Testis (tissue), 2 donors: ENCODE measurements at regions not wholly inside any gene's neighbourhood (a gene's known extent, or its start where the extent isn't known, plus 50 kb on each side); places are given as distances from the start of the nearest gene placed in this dataset.

ENCODE experiments used
- DNase-seq: peaks from one replicate; pipeline ENCODE4 v3.0.0-alpha.2; 2019
- H3K27ac ChIP-seq, 2 donors: fragments of 200-600 bp; sonication (generic); one replicate each; pipeline ENCODE4 v1.5.1; 2019
- H3K27me3 ChIP-seq: fragments of 200-600 bp; sonication (generic); one replicate; pipeline ENCODE4 v1.5.1; 2019
- H3K36me3 ChIP-seq: fragments of 200-600 bp; sonication (generic); one replicate; pipeline ENCODE4 v1.5.1; 2017; ENCODE audit warnings: low read depth; ENCODE audit errors: missing control alignments
- H3K4me1 ChIP-seq: fragments of 200-600 bp; sonication (generic); one replicate; pipeline ENCODE4 v1.5.1; 2019
- H3K4me3 ChIP-seq, 2 donors: fragments of 200-600 bp; sonication (generic); one replicate each; pipeline ENCODE4 v1.5.1; 2017 to 2019
- H3K9me3 ChIP-seq: fragments of 200-600 bp; sonication (generic); one replicate; pipeline ENCODE4 v1.5.1; 2017
- POLR2A ChIP-seq: fragments of 450-650 bp; IDR thresholded peaks from one replicate; pipeline ENCODE4 v1.6.1; 2017; ENCODE audit warnings: antibody characterized with exemption, mild to moderate bottlenecking, moderate library complexity
- WGBS, 2 donors: methylation state at CpG; one replicate each; pipeline ENCODE4 v1.1.5; 2018; 5-methylcytosine and 5-hydroxymethylcytosine counted together
- intact Hi-C: fragments of 100-400 bp; cut with DNase I; formaldehyde crosslinking; loops from one replicate; pipeline ENCODE4 v1.15.1; 2023; ENCODE audit warnings: low total_unique reads
- TF ChIP-seq, protein P1 (sequence below), 3 experiments: fragments of 450-650 bp in 2 of 3; fragments of 200-600 bp in 1 of 3; sonication (generic) in 1 of 3; IDR thresholded peaks; one replicate each; pipeline ENCODE4 v1.5.1; 2016 to 2019; ENCODE audit warnings: antibody characterized with exemption in 3 of 3, mild to moderate bottlenecking in 2 of 3, moderate library complexity in 1 of 3

DNA sequence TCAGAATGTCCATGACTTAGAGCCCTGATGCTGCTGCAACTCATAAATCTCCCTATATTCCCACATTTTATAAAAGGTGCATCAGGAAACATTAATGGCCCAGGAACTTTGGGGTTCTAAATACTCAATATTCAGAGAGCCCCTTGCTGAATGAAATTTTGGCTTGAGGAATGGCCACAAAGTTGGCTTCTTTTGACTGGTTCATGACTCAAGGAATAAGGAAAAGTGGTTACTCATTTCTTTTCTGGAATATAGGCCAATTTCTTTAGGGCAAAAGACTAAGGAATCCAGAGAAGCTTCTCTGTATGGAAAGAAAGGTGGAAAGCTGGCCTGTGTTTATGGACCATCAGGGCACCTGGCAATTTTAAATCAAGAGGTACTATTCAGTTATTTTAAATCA, 308.9 kb upstream of the NT5C1B start:
- Histone ChIP-seq H3K36me3 (no peaks in the 10 kb centered on the region), H3K27ac (no peak overlapping the region), H3K4me1 (peaks cover 13% of the 10 kb centered on the region), H3K4me3 (no peak overlapping the region), H3K27me3 (no peaks in the 10 kb centered on the region), H3K9me3 (no peaks in the 10 kb centered on the region)
- intact Hi-C loops = no loop called here
- no peak for DNase-seq
- TF ChIP-seq, protein P1, sequence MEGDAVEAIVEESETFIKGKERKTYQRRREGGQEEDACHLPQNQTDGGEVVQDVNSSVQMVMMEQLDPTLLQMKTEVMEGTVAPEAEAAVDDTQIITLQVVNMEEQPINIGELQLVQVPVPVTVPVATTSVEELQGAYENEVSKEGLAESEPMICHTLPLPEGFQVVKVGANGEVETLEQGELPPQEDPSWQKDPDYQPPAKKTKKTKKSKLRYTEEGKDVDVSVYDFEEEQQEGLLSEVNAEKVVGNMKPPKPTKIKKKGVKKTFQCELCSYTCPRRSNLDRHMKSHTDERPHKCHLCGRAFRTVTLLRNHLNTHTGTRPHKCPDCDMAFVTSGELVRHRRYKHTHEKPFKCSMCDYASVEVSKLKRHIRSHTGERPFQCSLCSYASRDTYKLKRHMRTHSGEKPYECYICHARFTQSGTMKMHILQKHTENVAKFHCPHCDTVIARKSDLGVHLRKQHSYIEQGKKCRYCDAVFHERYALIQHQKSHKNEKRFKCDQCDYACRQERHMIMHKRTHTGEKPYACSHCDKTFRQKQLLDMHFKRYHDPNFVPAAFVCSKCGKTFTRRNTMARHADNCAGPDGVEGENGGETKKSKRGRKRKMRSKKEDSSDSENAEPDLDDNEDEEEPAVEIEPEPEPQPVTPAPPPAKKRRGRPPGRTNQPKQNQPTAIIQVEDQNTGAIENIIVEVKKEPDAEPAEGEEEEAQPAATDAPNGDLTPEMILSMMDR (IDR thresholded peaks at IDR 0.05) = no peak
- TF ChIP-seq POLR2A = no peak

GRCh38 chr2:18896125-18896764, 306.9 kb upstream of the NT5C1B start:
- Histone ChIP-seq H3K36me3 (no peaks in the 10 kb centered on the region), H3K27me3 (no peaks in the 10 kb centered on the region), H3K4me1 (peaks cover 9% of the 10 kb centered on the region), H3K27ac (no peak overlapping the region), H3K4me3 (no peak overlapping the region), H3K9me3 (no peaks in the 10 kb centered on the region)
- DNase-seq = no peak
- WGBS, 2 donors = 44 to 63% methylated on average over 2 of the region's 2 CpGs
- TF ChIP-seq, protein P1 (IDR thresholded peaks at IDR 0.05) = no peak
- TF ChIP-seq POLR2A = no peak
- intact Hi-C loops = no loop called here

DNA sequence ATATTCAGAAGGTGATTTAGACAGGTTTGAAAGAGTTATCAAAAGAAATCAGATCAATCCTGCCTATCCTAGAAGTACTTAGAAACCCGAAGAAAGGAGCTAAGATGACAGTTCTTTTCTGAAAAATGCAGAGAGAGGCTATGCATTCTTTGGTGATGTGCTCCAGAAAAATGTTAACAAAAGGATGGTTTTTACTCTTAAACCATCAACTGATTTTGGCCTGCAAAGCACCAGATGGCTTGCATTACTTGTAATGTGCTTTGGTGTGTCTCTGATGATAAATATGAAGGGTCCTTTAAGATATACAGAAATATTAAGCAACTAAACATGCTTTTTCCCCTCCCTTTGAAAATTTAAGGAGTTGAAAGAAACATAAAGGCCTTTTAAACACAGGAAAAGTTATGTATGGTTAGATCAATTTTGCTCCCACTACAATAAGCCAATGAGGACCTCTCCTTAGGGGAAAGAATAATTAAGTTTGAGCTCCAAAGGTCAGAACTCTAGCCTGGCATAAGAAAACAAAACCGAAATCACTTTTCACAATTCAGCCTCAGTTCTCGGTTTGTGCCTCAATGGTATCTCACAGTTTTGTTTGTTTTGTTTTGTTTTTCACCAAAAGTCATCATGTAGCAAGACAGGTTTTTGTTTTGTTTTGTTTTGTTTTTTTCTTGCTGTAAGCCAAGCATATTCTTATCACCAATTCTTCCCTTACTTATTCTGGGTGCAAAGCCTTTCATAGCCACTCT, 302.4 kb upstream of the NT5C1B start:
- WGBS, 2 donors = 90 to 94% methylated on average over 3 of the region's 3 CpGs
- H3K36me3 ChIP-seq = no peaks in the 10 kb centered on the region
- no peak overlapping the region for H3K4me3 ChIP-seq
- H3K4me1 ChIP-seq = peaks cover 6% of the 10 kb centered on the region
- H3K27me3 ChIP-seq = no peaks in the 10 kb centered on the region
- H3K27ac ChIP-seq = no peak overlapping the region
- intact Hi-C loops = no loop called here
- H3K9me3 ChIP-seq = no peaks in the 10 kb centered on the region
- no peak for TF ChIP-seq POLR2A
- TF ChIP-seq, protein P1 (IDR thresholded peaks at IDR 0.05) = no peak
- DNase-seq = no peak

DNA sequence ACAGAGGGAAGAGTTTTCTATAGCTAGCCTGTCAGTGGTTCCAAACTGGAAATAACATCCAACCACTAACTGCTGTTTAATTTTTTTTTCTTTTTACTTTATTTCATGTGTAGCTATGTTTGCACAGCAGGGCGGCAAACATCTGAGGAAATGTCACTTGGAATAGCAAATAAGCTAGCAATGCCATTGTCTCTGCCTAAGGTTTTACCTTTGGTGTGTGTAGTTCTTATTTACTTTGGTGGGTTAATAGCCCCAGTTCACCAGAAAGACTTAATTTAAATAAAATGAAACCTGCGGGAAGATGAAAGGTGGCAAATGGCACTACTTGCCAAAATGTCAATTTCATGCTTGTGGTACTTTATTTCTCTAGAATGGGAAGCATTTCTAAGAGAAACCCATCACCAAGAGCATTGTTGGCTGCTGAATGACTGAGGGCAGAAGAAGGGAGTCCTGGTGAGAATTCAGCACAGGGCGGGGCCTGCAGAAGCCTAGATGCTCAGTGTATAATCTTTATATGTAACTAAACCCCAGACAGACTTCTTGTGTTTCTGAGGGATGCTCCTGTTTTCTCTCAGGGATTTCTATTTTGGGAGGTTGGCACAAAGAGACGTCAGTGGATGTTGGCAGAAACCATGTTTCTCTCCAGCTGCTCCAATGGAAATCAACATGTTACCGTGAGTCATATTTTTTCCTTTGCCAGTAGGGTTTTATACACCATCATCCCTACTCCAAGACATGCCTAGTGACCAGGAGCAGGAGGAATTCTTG, 300.4 kb upstream of the NT5C1B start:
- Histone ChIP-seq H3K27ac (no peak overlapping the region), H3K9me3 (no peaks in the 10 kb centered on the region), H3K4me3 (no peak overlapping the region), H3K27me3 (no peaks in the 10 kb centered on the region), H3K4me1 (no peaks in the 10 kb centered on the region), H3K36me3 (no peaks in the 10 kb centered on the region)
- no peak for DNase-seq
- intact Hi-C loops = no loop called here
- 60 to 66% methylated on average over 5 of the region's 5 CpGs for WGBS, 2 donors
- TF ChIP-seq POLR2A = no peak
- TF ChIP-seq, protein P1 (IDR thresholded peaks at IDR 0.05) = no peak
